ENCODE measurements at regions not wholly inside any gene's neighbourhood (a gene's known extent, or its start where the extent isn't known, plus 50 kb on each side); places are given as distances from the start of the nearest gene placed in this dataset.

GRCh38 chr6:156497618-156498017 is 279.6 kb upstream of the ARID1B start:
- H3K79me2 ChIP-seq (replicated peaks; ENCODE audit: insufficient read depth, low read length), result no peaks in the 10 kb centered on the region
- H2AFZ ChIP-seq (ENCODE audit: low read depth, low read length), result no peak overlapping the region
- H3F3A ChIP-seq (ENCODE audit: insufficient read depth, low read length, poor library complexity, severe bottlenecking), result no peaks in the 10 kb centered on the region
- H4K20me1 ChIP-seq (ENCODE audit: insufficient read depth), result no peaks in the 10 kb centered on the region
- TF ChIP-seq MXI1 (conservative IDR thresholded peaks at IDR 0.05; ENCODE audit: poor library complexity, severe bottlenecking) (no peak), TAF1 (IDR thresholded peaks at IDR 0.05; ENCODE audit: low read depth) (no peak), EZH2 (IDR thresholded peaks at IDR 0.05; ENCODE audit: borderline replicate concordance, insufficient read depth, low read length, poor library complexity, severe bottlenecking) (no peak), EP300 (conservative IDR thresholded peaks at IDR 0.05; ENCODE audit: poor library complexity, severe bottlenecking) (no peak), POLR2AphosphoS5 (IDR thresholded peaks at IDR 0.05) (no peak), CTCF (IDR thresholded peaks at IDR 0.05; ENCODE audit: poor library complexity, severe bottlenecking) (no peak), REST (IDR thresholded peaks at IDR 0.05; ENCODE audit: borderline replicate concordance) (no peak), RAD21 (conservative IDR thresholded peaks at IDR 0.05) (no peak)
- no peak overlapping the region for H3K4me2 ChIP-seq (ENCODE audit: low read length)
- no peaks in the 10 kb centered on the region for H3K9me2 ChIP-seq (ENCODE audit: insufficient read depth, low read length)
- no peak overlapping the region for H3K9ac ChIP-seq (ENCODE audit: low read length)
- no peaks in the 10 kb centered on the region for H3K36me3 ChIP-seq (ENCODE audit: insufficient read depth, low read length)
- H3K27me3 ChIP-seq (ENCODE audit: insufficient read depth, low read depth, low read length), result no peaks in the 10 kb centered on the region
- no peak overlapping the region for H3K4me3 ChIP-seq (ENCODE audit: low read length)
- no peaks in the 10 kb centered on the region for H3K9me3 ChIP-seq (ENCODE audit: low read length)
- H3K27ac ChIP-seq (ENCODE audit: low read length), result no peak overlapping the region

DNA sequence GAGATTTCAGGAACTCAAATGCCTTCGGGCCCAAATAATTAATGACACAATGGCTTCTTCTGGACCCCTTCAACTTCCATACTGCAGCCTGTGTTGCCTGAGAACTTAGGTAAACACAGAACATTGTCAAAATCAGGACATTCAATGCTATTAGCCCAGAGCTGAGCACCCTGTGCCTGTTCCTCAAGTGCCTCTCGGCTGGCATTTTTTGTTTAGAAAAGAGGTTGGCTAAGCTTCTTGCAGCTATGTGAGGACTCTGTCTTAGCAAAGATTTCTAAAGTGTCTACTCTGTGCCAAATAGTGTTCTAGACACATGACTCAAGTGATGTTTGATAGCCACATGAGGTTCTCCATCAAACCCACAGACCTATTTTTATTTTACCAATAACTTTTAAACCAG is 289.3 kb upstream of the ARID1B start:
- Histone ChIP-seq H3F3A (ENCODE audit: insufficient read depth, low read length, poor library complexity, severe bottlenecking) (no peaks in the 10 kb centered on the region), H3K9ac (ENCODE audit: low read length) (no peak overlapping the region), H3K9me2 (ENCODE audit: insufficient read depth, low read length) (no peaks in the 10 kb centered on the region), H2AFZ (ENCODE audit: low read depth, low read length) (no peak overlapping the region), H3K36me3 (ENCODE audit: insufficient read depth, low read length) (no peaks in the 10 kb centered on the region), H3K4me2 (ENCODE audit: low read length) (no peak overlapping the region), H4K20me1 (ENCODE audit: insufficient read depth) (no peaks in the 10 kb centered on the region), H3K27ac (ENCODE audit: low read length) (no peak overlapping the region), H3K79me2 (replicated peaks; ENCODE audit: insufficient read depth, low read length) (no peaks in the 10 kb centered on the region), H3K4me3 (ENCODE audit: low read length) (no peak overlapping the region), H3K9me3 (ENCODE audit: low read length) (no peaks in the 10 kb centered on the region), H3K27me3 (ENCODE audit: insufficient read depth, low read depth, low read length) (no peaks in the 10 kb centered on the region)
- TF ChIP-seq RAD21 (conservative IDR thresholded peaks at IDR 0.05), result no peak
- TF ChIP-seq CTCF (IDR thresholded peaks at IDR 0.05; ENCODE audit: poor library complexity, severe bottlenecking), result no peak
- TF ChIP-seq POLR2AphosphoS5 (IDR thresholded peaks at IDR 0.05), result no peak

Measured in neural cell (in vitro differentiated cells).